Mammary epithelial cell (primary cell): ENCODE measurements at regions not wholly inside any gene's neighbourhood (a gene's known extent, or its start where the extent isn't known, plus 50 kb on each side); places are given as distances from the start of the nearest gene placed in this dataset.

Experiments
- CTCF ChIP-seq, 2 donors: IDR thresholded peaks in 1 of 2; conservative IDR thresholded peaks in 1 of 2; 2 replicates each; pipeline ENCODE4 v1.5.1; 2011 to 2012; ENCODE audit warnings: inconsistent platforms in 2 of 2, low read length in 2 of 2, mild to moderate bottlenecking in 2 of 2, control low read depth in 1 of 2, low read depth in 1 of 2; ENCODE audit not compliant: insufficient read depth in 1 of 2; ENCODE audit errors: extremely low read depth in 1 of 2
- EZH2 ChIP-seq: IDR thresholded peaks from 2 replicates; pipeline ENCODE4 v1.6.1; 2012; ENCODE audit warnings: low read length, inconsistent platforms, borderline replicate concordance

GRCh38 chr16:26211542-26211941 is 519.8 kb downstream of the HS3ST4 start:
- TF ChIP-seq CTCF (conservative IDR thresholded peaks at IDR 0.05 in 1 of 2, IDR thresholded peaks at IDR 0.05 in 1 of 2; ENCODE audit: extremely low read depth in 1 of 2, insufficient read depth in 1 of 2, low read depth in 1 of 2, low read length in 2 of 2) (no peak), EZH2 (no peak)
